Activated CD4-positive, alpha-beta T cell treated with anti-CD3 and anti-CD28 coated beads, Interleukin-2, amount 10 ng/mL, durations not matched to agents 7 days and 5 days (primary cell): ENCODE measurements at regions not wholly inside any gene's neighbourhood (a gene's known extent, or its start where the extent isn't known, plus 50 kb on each side); places are given as distances from the start of the nearest gene placed in this dataset.

ENCODE experiments used
- CTCF ChIA-PET: fragments of 350-600 bp; sonication (Branson Sonifier 250); formaldehyde crosslinking; loops from one replicate; lab custom pipeline; 2021; ENCODE audit warnings: antibody characterized with exemption; lab: Charles Lee
- POLR2A ChIA-PET: fragments of 350-600 bp; sonication (Branson Sonifier 250); formaldehyde crosslinking; loops from one replicate; lab custom pipeline; 2021; ENCODE audit warnings: antibody characterized with exemption; lab: Charles Lee
- DNase-seq: peaks from one replicate; pipeline ENCODE4 v3.0.0-alpha.2; 2020
- H3K27ac Mint-ChIP-seq: one replicate; pipeline ENCODE4 v1.8.0; 2021; ENCODE audit warnings: mild to moderate bottlenecking, moderate library complexity, mixed read lengths
- H3K27me3 Mint-ChIP-seq: one replicate; pipeline ENCODE4 v1.8.0; 2021; ENCODE audit warnings: mixed read lengths
- H3K36me3 Mint-ChIP-seq: one replicate; pipeline ENCODE4 v1.8.0; 2021; ENCODE audit warnings: low read depth, mixed read lengths
- H3K4me1 Mint-ChIP-seq: one replicate; pipeline ENCODE4 v1.8.0; 2021; ENCODE audit warnings: mixed read lengths
- H3K4me3 Mint-ChIP-seq: one replicate; pipeline ENCODE4 v1.8.0; 2021; ENCODE audit warnings: mild to moderate bottlenecking, moderate library complexity, mixed read lengths
- H3K9me3 Mint-ChIP-seq: one replicate; pipeline ENCODE4 v1.8.0; 2021; ENCODE audit warnings: mixed read lengths

DNA sequence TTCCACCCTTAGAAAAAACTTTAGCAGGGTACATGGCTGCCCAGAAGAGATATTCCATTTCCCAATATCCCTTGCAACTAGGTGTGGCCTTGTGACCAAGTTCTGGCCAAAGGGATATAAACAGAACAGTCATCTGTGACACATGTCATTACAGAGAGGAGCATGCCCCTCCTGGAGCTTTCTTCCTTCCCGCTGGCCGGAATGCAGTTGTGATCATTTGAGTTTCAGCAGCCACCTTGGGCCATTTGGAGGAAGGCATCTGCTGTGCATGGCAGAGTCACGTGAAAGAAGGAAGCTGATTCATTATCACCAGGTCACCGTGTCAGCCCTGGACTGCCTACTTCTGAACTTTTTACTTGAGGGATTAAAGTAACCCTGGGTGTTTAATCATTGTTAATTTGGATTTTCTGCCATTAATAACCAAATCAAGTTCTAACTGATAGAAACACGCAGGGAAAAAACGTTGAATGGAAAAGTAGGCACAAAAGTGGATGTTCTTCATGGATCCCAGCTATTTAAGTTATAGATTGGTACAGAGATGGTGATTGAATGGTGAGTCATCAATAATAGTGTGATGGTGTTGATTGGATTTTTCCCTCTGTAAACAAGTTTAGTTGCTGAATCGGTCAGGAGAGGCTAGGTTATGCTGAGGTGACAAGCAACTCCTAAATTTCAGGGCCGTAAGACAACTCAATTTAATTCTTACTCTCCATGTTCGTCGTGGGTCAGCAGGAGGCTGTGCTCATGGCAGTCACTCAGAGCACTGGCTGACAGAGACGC is 80.7 kb upstream of the CCDC167 start:
- no peaks in the 10 kb centered on the region for H3K27me3 Mint-ChIP-seq
- no peak for DNase-seq
- ChIA-PET CTCF (interaction anchor here (0.6 to 1.7 kb wide), 3 partner anchors 9 to 278 kb away, joined by 3 to 4 read pairs (median 3); no protein-coding TSS in a partner anchor), POLR2A (no interaction called here)
- H3K9me3 Mint-ChIP-seq = no peaks in the 10 kb centered on the region
- no peak overlapping the region for H3K27ac Mint-ChIP-seq
- H3K36me3 Mint-ChIP-seq = no peaks in the 10 kb centered on the region
- H3K4me1 Mint-ChIP-seq = no peaks in the 10 kb centered on the region
- no peak overlapping the region for H3K4me3 Mint-ChIP-seq

DNA sequence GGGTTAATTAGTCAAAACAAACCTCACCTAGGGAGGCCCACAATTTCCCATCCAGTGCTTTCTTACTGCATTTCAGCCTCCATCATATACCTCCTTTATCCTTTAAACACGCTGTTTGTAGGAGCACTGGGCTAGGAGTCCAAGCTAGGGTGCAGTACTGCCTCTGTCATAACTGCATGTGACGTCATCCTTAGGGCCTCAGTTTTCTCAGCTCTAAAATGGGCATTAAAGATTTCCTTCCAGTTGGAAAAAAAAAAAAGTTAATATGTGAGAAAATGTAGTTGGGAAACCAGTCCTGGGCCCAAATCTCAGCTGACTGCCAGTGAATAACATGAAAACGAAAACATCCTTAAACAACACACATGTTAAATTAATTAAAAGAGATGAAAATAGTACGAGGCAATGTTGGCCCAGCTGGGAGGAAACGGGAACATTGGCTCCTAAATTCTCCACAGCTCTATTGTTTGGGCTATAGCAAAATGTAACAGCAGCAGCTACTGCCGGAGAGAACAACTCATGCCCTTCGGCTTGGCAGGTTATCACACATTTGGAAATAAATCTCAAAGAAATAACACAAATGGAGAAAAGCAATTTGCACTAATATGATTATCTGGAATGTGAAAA is 79.9 kb upstream of the CCDC167 start:
- no peak overlapping the region for H3K27ac Mint-ChIP-seq
- no peaks in the 10 kb centered on the region for H3K27me3 Mint-ChIP-seq
- CTCF ChIA-PET = interaction anchor here (0.6 to 1.7 kb wide), 3 partner anchors 8 to 277 kb away, joined by 3 to 4 read pairs (median 3); no protein-coding TSS in a partner anchor
- DNase-seq = no peak
- H3K36me3 Mint-ChIP-seq = no peaks in the 10 kb centered on the region
- POLR2A ChIA-PET = no interaction called here
- no peak overlapping the region for H3K4me3 Mint-ChIP-seq
- H3K4me1 Mint-ChIP-seq = no peaks in the 10 kb centered on the region
- H3K9me3 Mint-ChIP-seq = no peaks in the 10 kb centered on the region

DNA sequence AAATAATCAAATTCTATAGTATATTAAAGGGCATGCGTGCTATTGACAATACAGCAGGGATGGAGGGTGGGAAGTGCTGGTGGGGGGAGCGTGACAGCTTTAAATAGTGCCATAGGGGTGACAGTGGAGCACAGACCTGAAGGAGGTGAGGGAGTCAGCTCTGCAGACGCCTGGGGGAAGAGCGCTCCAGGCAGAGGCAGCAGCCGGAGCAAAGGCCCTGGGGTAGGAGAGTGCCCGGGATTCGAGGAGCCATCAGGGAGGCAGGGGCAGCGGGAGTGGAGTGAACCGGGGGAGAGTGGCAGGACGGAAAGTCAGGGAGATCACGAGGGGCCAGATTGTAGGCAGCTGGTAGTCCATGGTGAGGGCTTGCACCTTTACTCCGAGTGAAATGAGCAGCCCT is 78.4 kb upstream of the CCDC167 start:
- DNase-seq = no peak
- no peaks in the 10 kb centered on the region for H3K36me3 Mint-ChIP-seq
- no peak overlapping the region for H3K27ac Mint-ChIP-seq
- no peaks in the 10 kb centered on the region for H3K4me1 Mint-ChIP-seq
- ChIA-PET POLR2A (no interaction called here), CTCF (interaction anchor here (0.6 to 1.7 kb wide), 4 partner anchors 9 to 33 kb away, joined by 3 to 4 read pairs (median 3); no protein-coding TSS in a partner anchor)
- H3K4me3 Mint-ChIP-seq = no peak overlapping the region
- no peaks in the 10 kb centered on the region for H3K9me3 Mint-ChIP-seq
- no peaks in the 10 kb centered on the region for H3K27me3 Mint-ChIP-seq

DNA sequence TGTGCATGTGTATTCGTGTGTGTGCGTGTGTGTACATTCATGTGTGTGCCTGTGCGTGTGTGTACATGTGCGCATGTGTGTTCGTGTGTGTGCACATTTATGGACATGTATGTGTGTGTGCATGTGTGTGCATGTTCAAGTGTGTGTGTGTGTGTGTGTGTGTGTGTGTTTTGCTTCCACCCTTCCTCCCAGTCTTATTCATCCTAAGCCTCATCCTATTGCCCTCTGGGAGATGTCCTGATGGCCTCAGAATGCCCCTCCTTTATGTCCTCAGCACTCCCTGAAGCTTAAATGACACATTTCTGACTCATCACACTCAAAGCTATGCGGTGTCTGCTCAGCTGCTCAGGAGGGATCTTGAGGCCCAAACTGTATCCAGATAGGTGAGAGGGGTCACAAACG is 76.6 kb upstream of the CCDC167 start:
- no peak for DNase-seq
- ChIA-PET POLR2A (no interaction called here), CTCF (interaction anchor here (1.4 to 1.7 kb wide), 2 partner anchors 11 kb away, joined by 3 to 4 read pairs; no protein-coding TSS in a partner anchor)
- peaks cover 3% of the 10 kb centered on the region for H3K27me3 Mint-ChIP-seq
- H3K4me3 Mint-ChIP-seq = no peak overlapping the region
- H3K4me1 Mint-ChIP-seq = no peaks in the 10 kb centered on the region
- H3K27ac Mint-ChIP-seq = no peak overlapping the region
- H3K9me3 Mint-ChIP-seq = no peaks in the 10 kb centered on the region
- no peaks in the 10 kb centered on the region for H3K36me3 Mint-ChIP-seq

- Mint-ChIP-seq H3K4me3 (no peak overlapping the region), H3K36me3 (no peaks in the 10 kb centered on the region), H3K27me3 (peaks cover 5% of the 10 kb centered on the region), H3K27ac (no peak overlapping the region), H3K4me1 (no peaks in the 10 kb centered on the region), H3K9me3 (no peaks in the 10 kb centered on the region)
- ChIA-PET POLR2A (no interaction called here), CTCF (interaction anchor here (1.0 to 1.4 kb wide), 2 partner anchors 9 to 28 kb away, joined by 3 to 4 read pairs; no protein-coding TSS in a partner anchor)
- DNase-seq = no peak
Observed at GRCh38 chr6:37575221-37575620, 75.5 kb upstream of the CCDC167 start.

DNA sequence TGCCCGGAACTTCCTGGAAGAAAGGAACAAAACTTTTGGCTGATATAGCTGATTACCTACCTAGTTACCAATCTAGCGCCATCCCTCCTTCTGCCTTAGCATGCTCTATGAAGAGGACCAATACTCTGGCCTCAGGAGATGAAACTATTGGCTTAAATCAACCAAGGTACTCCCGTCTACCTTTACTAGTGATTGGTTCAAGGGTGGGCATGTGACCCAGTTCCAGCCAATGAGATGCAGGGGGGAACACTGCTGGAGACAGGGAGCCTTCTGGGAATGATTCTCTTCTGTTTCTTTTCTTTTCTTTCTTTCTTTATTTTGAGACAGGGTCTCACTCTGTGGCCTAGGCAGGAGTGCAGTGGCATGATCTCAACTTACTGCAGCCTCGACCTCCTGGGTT is 72.6 kb upstream of the CCDC167 start:
- no peak overlapping the region for H3K27ac Mint-ChIP-seq
- no peak for DNase-seq
- no peaks in the 10 kb centered on the region for H3K4me1 Mint-ChIP-seq
- no peaks in the 10 kb centered on the region for H3K9me3 Mint-ChIP-seq
- ChIA-PET CTCF (no interaction called here), POLR2A (no interaction called here)
- no peaks in the 10 kb centered on the region for H3K36me3 Mint-ChIP-seq
- H3K4me3 Mint-ChIP-seq = no peak overlapping the region
- peaks cover 6% of the 10 kb centered on the region for H3K27me3 Mint-ChIP-seq

DNA sequence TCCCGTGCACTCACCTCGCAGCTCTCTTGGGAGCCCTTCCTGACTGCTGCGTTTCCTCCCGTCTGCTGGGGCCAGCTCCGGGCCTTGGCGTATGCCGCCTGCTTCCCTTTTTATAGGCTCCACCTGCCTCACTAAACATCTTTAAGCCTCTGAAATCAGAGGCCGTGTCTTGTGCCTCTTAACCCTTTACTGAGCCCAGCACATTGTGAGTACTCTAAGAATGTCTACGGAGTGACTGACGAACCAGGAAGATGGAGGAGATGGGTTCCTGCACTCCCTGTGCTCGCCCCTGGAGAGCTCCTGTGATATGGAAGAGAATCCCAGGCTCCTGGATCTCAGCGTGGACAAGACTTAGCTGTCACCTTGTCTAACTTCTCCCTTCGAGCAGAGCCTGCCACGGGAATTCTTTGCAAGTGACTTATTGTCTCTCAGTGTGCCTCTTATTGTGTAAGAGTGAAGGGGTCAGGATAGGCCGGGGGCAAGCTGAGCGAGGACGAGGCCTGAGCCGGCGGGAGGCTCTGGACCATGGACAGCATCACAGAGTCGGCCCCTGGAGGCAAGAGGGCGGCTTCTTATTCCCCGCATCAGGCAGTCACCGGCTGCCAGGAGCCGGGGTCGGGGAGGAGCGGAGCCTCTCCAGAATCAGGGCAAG is 70.9 kb upstream of the CCDC167 start:
- Mint-ChIP-seq H3K9me3 (no peaks in the 10 kb centered on the region), H3K36me3 (no peaks in the 10 kb centered on the region), H3K27me3 (peaks cover 6% of the 10 kb centered on the region), H3K4me3 (no peak overlapping the region), H3K27ac (no peak overlapping the region), H3K4me1 (peaks cover 6% of the 10 kb centered on the region)
- no peak for DNase-seq
- CTCF ChIA-PET = interaction anchor here (1.0 kb wide), 1 partner anchor 15 kb away, joined by 3 read pairs; no protein-coding TSS in a partner anchor
- POLR2A ChIA-PET = no interaction called here

DNA sequence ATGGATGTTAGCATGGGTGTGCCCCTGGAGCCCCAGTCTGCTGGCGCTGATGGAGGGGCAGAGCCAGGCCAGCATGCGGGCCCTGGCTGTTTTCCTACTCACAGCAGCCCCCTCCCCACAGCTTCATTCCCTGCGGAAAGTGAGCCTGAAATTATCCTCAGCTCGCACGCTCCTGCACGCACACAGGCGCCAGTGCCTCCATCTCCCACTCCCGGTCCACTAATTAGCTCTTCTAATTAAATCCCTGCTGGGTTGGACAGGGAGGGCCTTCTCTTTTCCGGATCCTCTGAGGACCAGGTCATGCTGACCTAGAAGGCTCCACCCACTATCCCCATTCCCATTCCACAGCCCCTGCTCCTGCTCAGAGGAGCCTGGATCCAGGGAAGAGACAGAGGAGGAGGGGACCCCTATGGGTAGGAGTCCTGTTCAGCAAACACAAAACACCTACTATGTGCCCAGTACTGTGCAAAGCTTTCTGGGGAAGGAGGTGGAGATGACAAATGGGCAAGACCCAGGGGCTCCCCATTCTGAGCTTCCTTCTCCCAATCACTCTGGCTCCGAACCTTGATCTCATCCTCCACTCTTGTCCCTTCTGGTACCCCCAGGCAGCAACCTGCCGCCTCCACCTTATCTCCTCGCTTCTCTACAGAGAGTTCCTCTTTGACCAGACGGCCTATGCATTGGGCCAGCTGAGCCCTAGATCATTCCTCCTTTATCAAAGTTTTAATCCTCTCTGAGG is 70.2 kb upstream of the CCDC167 start:
- H3K4me3 Mint-ChIP-seq = no peak overlapping the region
- H3K9me3 Mint-ChIP-seq = no peaks in the 10 kb centered on the region
- H3K36me3 Mint-ChIP-seq = no peaks in the 10 kb centered on the region
- H3K4me1 Mint-ChIP-seq = peaks cover 6% of the 10 kb centered on the region
- no peak overlapping the region for H3K27ac Mint-ChIP-seq
- peaks cover 8% of the 10 kb centered on the region for H3K27me3 Mint-ChIP-seq
- ChIA-PET POLR2A (no interaction called here), CTCF (no interaction called here)
- DNase-seq = no peak

DNA sequence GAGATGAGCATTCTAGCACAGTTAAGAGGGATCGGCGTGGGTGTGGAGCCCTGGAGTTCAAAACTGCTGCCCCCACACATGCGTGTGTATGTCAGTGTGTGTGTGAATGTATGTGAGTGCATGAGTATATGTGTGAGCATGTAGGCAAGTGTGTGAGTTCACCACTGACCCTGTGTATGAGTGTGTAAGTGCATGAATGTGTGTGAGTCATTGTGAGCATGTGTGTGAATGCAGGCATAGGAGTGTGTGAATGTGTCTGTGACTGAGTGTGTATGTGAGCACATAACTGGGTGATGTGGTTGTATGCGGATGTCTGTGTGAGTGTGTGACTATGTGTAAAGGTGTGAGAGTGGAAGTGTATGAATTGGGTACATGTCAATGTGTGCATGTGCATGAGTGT is 69.6 kb upstream of the CCDC167 start:
- ChIA-PET POLR2A (no interaction called here), CTCF (no interaction called here)
- no peaks in the 10 kb centered on the region for H3K9me3 Mint-ChIP-seq
- no peak for DNase-seq
- peaks cover 10% of the 10 kb centered on the region for H3K27me3 Mint-ChIP-seq
- H3K27ac Mint-ChIP-seq = no peak overlapping the region
- H3K4me3 Mint-ChIP-seq = no peak overlapping the region
- H3K4me1 Mint-ChIP-seq = peaks cover 6% of the 10 kb centered on the region
- no peaks in the 10 kb centered on the region for H3K36me3 Mint-ChIP-seq

- no peak overlapping the region for H3K4me3 Mint-ChIP-seq
- H3K4me1 Mint-ChIP-seq = peaks cover 6% of the 10 kb centered on the region
Observed at GRCh38 chr6:37566950-37567349, 67.3 kb upstream of the CCDC167 start.

GRCh38 chr6:37566111-37566949 is 66.6 kb upstream of the CCDC167 start:
- Mint-ChIP-seq H3K27me3 (peaks cover 10% of the 10 kb centered on the region), H3K36me3 (no peaks in the 10 kb centered on the region), H3K27ac (no peak overlapping the region), H3K4me3 (no peak overlapping the region), H3K4me1 (peaks cover 6% of the 10 kb centered on the region), H3K9me3 (no peaks in the 10 kb centered on the region)
- POLR2A ChIA-PET = no interaction called here
- DNase-seq = peak; percentile 66
- CTCF ChIA-PET = interaction anchor here (0.6 to 2.4 kb wide), 13 partner anchors 9 to 197 kb away, joined by 3 to 9 read pairs (median 4); no protein-coding TSS in a partner anchor

More at GRCh38 chr6:37566950-37567349, 67.3 kb upstream of the CCDC167 start:
- H3K9me3 Mint-ChIP-seq = no peaks in the 10 kb centered on the region
- ChIA-PET CTCF (interaction anchor here (1.0 to 2.4 kb wide), 6 partner anchors 10 to 86 kb away, joined by 3 to 9 read pairs (median 4); no protein-coding TSS in a partner anchor), POLR2A (no interaction called here)
- no peak overlapping the region for H3K27ac Mint-ChIP-seq
- DNase-seq = no peak
- H3K27me3 Mint-ChIP-seq = peaks cover 13% of the 10 kb centered on the region
- H3K36me3 Mint-ChIP-seq = no peaks in the 10 kb centered on the region
